Heart right ventricle (tissue), 16 donors: ENCODE measurements at regions not wholly inside any gene's neighbourhood (a gene's known extent, or its start where the extent isn't known, plus 50 kb on each side); places are given as distances from the start of the nearest gene placed in this dataset.
A peak's percentile ranks its signal among the peaks of the same experiment; 100 is the strongest.

Experiments used
- ATAC-seq, 8 donors: fragments of 200-7000 bp; cut with Tn5 transposase; one replicate each; pipeline ENCODE4 v1.9.1; 2020; ENCODE audit warnings: mild to moderate bottlenecking in 8 of 8, moderate library complexity in 8 of 8, moderate number of reproducible peaks in 1 of 8
- DNase-seq, 2 donors: peaks; one replicate each; pipeline ENCODE4 v3.0.0-alpha.2; 2020
- H3K27ac ChIP-seq, 10 donors: fragments of 200-600 bp; sonication (generic) in 2 of 10; one replicate each; pipeline versions ENCODE4 v1.5.0 to v1.8.0; 2020 to 2022; ENCODE audit warnings: mild to moderate bottlenecking in 3 of 10
- H3K27me3 ChIP-seq, 7 donors: fragments of 200-600 bp; one replicate each; pipeline ENCODE4 v1.8.0; 2021 to 2022; ENCODE audit warnings: mild to moderate bottlenecking in 2 of 7
- H3K36me3 ChIP-seq, 9 donors: fragments of 200-600 bp; sonication (generic) in 1 of 9; one replicate each; pipeline versions ENCODE4 v1.5.0 to v1.8.0; 2020 to 2022; ENCODE audit warnings: mild to moderate bottlenecking in 2 of 9
- H3K4me1 ChIP-seq, 9 donors: fragments of 200-600 bp; sonication (generic) in 1 of 9; one replicate each; pipeline versions ENCODE4 v1.5.0 to v1.8.0; 2020 to 2022; ENCODE audit warnings: mild to moderate bottlenecking in 4 of 9
- H3K4me3 ChIP-seq, 10 donors: fragments of 200-600 bp; sonication (generic) in 2 of 10; one replicate each; pipeline versions ENCODE4 v1.5.0 to v1.8.0; 2020 to 2022; ENCODE audit warnings: mild to moderate bottlenecking in 7 of 10, moderate library complexity in 2 of 10
- H3K9me3 ChIP-seq, 11 donors: fragments of 200-600 bp in 10 of 11; sonication (generic) in 2 of 11; one replicate each; pipeline versions ENCODE4 v1.5.0 to v1.8.0; 2013 to 2022; ENCODE audit warnings: mild to moderate bottlenecking in 2 of 11, control low read depth in 1 of 11, moderate library complexity in 1 of 11
- WGBS, 2 donors: extraction: QIAGEN DNeasy Blood & Tissue Kit; methylation state at CpG; one replicate each; pipeline ENCODE4 v1.1.7; 2013; ENCODE audit warnings: inconsistent platforms in 1 of 2; 5-methylcytosine and 5-hydroxymethylcytosine counted together
- intact Hi-C, 10 donors: fragments of 100-400 bp; cut with DNase I; formaldehyde crosslinking; loops; one replicate each; pipeline versions ENCODE4 v1.11.1 to v1.14.2; 2022
- TF ChIP-seq, protein P1 (sequence below), 9 donors: fragments of 200-600 bp; sonication (generic) in 2 of 9; IDR thresholded peaks; one replicate each; pipeline versions ENCODE4 v1.5.0 to v1.8.0; 2021 to 2022; ENCODE audit warnings: antibody characterized with exemption in 9 of 9, mild to moderate bottlenecking in 5 of 9, moderate library complexity in 1 of 9
- donor health status: Arrhythmogenic right ventricular cardiomyopathy.
- donor health status: ischemic (EF 13 %, LVEDD 7.1; RV severe dilation, severe dysfunction).
- donor health status: healthy with polysubstance abuse.
- donor health status: DM: no; HTN: yes; CAD: no.
- donor health status: DM: no; HTN: no; CAD: no.
- donor health status: ischemic (EF 25% LVEDD 6.9; RV normal size, moderate dysfunction).
- donor health status: ischemic (EF 25% LVEDD 5.7; RV mildly dilated, moderate dysfunction).
- donor health status: healthy.
- donor health status: DM: yes; HTN: yes; CAD: no.
- donor health status: Ischemic cardiomyopathy.
- donor health status: ischemic (EF 35%, LVEDD 5.7; RV mildly dilated, moderate dysfunction).
- donor health status: nonischemic (EF 11% LVEDD 7.7; RV severe dilation, severe dysfunction).
- donor health status: DM: yes; HTN: yes; CAD: no.
- donor health status: PGD.
- donor health status: ischemic (EF 29% LVEDD 5.4; RV normal size, mild dysfunction).
- donor health status: nonischemic (EF 23%, LVEDD 6.1; RV moderate dilation, normal function).

DNA sequence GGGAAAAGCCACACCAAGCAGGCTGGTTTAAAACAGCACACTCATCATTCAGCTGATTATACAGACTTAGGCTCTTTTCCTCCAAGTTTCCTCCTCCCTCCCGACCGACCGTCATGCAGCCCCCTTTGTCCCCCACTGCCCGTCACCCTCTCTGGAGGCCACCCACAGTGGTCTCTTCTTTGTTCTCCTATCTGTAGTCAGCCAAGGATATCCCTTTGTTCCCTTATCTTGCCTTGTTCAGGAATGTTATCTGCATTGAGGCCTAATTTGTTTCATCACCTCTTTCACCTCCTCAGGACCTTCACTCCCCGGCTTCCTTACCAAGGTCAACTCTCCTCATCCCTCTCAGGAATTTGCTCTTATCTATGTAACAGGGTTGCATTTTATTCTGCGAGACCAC is 186.4 kb upstream of the CDH13 start:
- no peak for DNase-seq
- H3K4me1 ChIP-seq = no peaks in the 10 kb centered on the region
- H3K9me3 ChIP-seq = no peaks in the 10 kb centered on the region
- peaks cover 0 to 21% (median 2%) of the 10 kb centered on the region in 7 donors for H3K27me3 ChIP-seq
- 45 to 49% methylated on average over 6 of the region's 6 CpGs for WGBS, 2 donors
- H3K36me3 ChIP-seq = no peaks in the 10 kb centered on the region
- ATAC-seq = no peak
- no peak overlapping the region for H3K4me3 ChIP-seq
- TF ChIP-seq, protein P1, sequence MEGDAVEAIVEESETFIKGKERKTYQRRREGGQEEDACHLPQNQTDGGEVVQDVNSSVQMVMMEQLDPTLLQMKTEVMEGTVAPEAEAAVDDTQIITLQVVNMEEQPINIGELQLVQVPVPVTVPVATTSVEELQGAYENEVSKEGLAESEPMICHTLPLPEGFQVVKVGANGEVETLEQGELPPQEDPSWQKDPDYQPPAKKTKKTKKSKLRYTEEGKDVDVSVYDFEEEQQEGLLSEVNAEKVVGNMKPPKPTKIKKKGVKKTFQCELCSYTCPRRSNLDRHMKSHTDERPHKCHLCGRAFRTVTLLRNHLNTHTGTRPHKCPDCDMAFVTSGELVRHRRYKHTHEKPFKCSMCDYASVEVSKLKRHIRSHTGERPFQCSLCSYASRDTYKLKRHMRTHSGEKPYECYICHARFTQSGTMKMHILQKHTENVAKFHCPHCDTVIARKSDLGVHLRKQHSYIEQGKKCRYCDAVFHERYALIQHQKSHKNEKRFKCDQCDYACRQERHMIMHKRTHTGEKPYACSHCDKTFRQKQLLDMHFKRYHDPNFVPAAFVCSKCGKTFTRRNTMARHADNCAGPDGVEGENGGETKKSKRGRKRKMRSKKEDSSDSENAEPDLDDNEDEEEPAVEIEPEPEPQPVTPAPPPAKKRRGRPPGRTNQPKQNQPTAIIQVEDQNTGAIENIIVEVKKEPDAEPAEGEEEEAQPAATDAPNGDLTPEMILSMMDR (IDR thresholded peaks at IDR 0.05) = no peak
- intact Hi-C loops = no loop called here
- no peak overlapping the region for H3K27ac ChIP-seq

DNA sequence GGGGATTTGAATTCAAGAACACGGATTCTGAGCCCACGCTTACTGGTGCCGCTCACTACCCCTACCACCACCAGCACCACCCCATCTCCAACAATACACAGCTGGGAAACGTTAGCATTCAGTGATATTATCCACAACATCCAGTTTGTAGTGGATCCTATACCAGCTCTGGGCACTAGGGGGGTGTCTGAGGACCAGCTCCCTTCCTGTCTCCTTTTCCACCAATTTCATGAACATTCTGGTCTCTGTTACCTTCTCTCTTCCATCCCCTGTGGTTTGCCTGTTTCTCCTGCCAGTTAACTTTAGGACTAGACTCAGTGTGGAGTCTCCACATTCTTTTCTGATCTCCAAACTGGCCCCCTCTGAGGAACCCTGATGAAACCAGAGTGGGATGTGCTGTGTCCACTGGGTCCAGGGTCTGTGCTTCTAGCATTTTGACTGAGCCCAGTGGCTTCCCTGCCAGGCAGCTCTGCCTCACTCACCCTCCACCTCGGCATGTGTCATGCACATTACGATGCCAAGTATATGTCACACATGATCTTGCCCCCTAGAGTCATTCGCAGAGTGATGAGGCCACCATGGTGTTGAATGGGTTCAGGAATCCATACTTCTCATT is 187.0 kb upstream of the CDH13 start:
- Histone ChIP-seq H3K9me3 (no peaks in the 10 kb centered on the region), H3K36me3 (no peaks in the 10 kb centered on the region), H3K4me1 (no peaks in the 10 kb centered on the region), H3K27me3 (peaks cover 0 to 21% (median 2%) of the 10 kb centered on the region in 7 donors), H3K4me3 (no peak overlapping the region), H3K27ac (no peak overlapping the region)
- intact Hi-C loops = no loop called here
- TF ChIP-seq, protein P1 (IDR thresholded peaks at IDR 0.05) = peak in 6 of 9 donors; percentile 19 to 42 (median 29)
- WGBS, 2 donors = 63 to 69% methylated on average over 7 of the region's 7 CpGs
- DNase-seq (no peak), ATAC-seq (no peak)

DNA sequence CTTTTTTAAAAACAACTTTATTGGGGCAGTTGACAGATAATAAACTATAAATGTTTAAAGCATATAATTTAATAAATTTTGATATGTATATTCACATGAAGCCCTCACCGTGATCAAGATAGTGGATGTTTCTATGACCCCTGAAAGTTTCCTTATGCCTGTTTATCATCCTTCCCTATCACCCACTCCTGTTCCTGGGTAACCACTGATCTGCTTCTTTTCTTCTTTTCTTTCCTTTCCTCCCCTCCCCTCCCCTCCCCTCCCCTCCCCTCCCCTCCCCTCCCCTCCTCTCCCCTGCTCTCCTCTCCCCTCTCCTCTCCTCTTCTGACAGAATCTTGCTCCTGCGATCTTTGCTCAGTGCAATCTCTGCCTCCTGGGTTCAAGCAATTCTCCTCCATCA is 193.7 kb upstream of the CDH13 start:
- no peak overlapping the region for H3K27ac ChIP-seq
- WGBS, 2 donors = 64 to 81% methylated on average over 1 to 2 of the region's 2 CpGs
- ATAC-seq = no peak

DNA sequence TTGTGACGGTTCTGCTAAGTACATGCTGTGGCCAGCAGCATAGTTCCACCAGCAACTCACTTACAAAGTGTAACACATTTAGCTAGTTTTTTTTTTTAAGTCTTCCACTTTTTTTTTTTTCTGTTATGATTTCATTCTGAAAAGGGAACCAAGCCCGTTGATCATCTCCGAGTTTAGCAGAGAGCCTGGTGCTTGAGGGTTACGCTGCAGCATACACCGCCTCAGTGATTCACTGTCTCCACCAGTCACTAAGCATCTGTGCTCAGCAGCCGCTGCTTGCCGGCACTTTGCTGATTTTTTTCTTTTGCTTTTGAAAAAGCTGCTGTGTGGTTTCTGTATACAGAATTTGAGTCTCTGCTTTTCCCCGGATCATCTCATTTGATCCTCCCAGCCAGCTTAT is 194.5 kb upstream of the CDH13 start:
- no peaks in the 10 kb centered on the region for H3K4me1 ChIP-seq
- no peak overlapping the region for H3K4me3 ChIP-seq
- H3K27me3 ChIP-seq = peaks cover 0 to 16% (median 6%) of the 10 kb centered on the region in 7 donors
- no peaks in the 10 kb centered on the region for H3K36me3 ChIP-seq
- intact Hi-C loops = no loop called here
- ATAC-seq = no peak
- TF ChIP-seq, protein P1 (IDR thresholded peaks at IDR 0.05) = no peak
- no peaks in the 10 kb centered on the region for H3K9me3 ChIP-seq
- H3K27ac ChIP-seq = no peak overlapping the region
- 72% methylated on average over 8 of the region's 8 CpGs for WGBS, 2 donors
- no peak for DNase-seq

More for the DNA sequence above, 193.7 kb upstream of the CDH13 start:
- DNase-seq = no peak
- Histone ChIP-seq H3K27me3 (peaks cover 0 to 16% (median 5%) of the 10 kb centered on the region in 7 donors), H3K9me3 (no peaks in the 10 kb centered on the region), H3K36me3 (no peaks in the 10 kb centered on the region), H3K4me3 (no peak overlapping the region), H3K4me1 (no peaks in the 10 kb centered on the region)
- TF ChIP-seq, protein P1 (IDR thresholded peaks at IDR 0.05) = no peak
- intact Hi-C loops = no loop called here
